HT-29 (cell line): ENCODE measurements at regions not wholly inside any gene's neighbourhood (a gene's known extent, or its start where the extent isn't known, plus 50 kb on each side); places are given as distances from the start of the nearest gene placed in this dataset.
A peak's percentile ranks its signal among the peaks of the same experiment; 100 is the strongest.
"Not testable (repeated sequence)": the region's sequence is repeated elsewhere in the genome, so short reads cannot be mapped to it uniquely, and the experiment has no call there.

Experiments
- DNase-seq: peaks from one replicate; pipeline ENCODE4 v3.0.0-alpha.2; 2015; ENCODE audit warnings: low spot score

DNA sequence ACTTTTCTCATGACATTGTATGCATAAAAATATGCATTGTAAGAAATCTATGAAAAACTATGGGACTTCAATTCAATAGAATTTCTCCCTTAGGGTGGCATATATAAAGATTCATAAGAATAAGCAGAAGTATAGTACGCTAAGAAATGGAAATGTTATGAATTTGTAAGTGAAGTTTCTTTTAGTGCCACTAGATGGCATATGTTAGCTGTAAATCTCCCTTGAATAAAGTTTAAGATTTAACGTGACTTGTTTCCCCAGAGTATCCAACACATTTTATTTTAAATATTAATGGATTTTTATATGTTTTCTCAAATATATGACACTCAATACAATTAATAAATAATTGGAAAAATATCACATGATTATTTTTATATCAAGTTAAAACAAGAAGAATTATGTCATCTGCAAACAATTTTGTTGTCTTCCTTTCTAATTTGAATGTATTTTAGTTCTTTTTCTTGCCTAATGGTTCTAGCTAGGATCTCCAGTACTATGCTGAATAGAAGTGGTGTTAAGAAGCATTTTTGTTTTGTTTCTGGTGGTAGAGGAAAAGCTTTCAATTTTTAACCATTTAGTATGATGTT is 287.2 kb downstream of the HGF start:
- peak; percentile 64 for DNase-seq

DNA sequence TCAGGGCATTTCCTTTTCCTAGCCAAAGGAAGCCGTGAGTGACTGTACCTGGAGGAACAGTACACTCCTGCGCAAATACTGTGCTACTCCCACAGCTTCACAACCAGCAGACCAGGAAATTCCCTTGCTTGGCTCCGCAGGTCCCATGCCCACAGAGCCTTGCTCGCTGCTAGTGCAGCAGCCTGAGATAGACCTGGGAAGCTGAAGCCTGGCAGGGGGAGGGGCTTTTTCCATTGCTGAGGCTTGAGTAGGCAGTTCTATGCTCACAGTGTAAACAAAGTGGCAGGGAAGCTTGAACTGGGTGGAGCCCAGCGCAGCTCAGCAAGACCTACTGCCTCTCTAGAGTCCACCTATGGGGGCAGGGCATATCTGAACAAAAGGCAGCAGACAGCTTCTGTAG is 291.2 kb downstream of the HGF start:
- DNase-seq: peak; percentile 89

DNA sequence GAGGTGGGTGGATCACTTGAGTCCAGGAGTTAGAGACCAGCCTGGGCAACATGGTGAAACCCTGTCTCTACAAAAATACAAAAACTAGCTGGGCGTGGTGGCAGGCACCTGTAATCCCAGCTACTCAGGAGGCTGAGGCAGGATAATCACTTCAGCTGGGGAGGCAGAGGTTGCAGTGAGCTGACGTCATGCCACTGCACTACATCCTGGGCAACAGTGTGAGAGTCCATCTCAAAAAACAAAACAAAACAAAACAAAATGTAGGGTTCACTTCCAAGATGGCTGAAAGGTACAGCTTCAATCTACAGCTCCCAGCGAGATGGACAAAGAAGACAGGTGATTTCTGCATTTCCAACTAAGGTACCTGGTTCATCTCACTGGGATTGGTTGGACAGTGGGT is 291.6 kb downstream of the HGF start:
- DNase-seq: not testable (repeated sequence)

DNA sequence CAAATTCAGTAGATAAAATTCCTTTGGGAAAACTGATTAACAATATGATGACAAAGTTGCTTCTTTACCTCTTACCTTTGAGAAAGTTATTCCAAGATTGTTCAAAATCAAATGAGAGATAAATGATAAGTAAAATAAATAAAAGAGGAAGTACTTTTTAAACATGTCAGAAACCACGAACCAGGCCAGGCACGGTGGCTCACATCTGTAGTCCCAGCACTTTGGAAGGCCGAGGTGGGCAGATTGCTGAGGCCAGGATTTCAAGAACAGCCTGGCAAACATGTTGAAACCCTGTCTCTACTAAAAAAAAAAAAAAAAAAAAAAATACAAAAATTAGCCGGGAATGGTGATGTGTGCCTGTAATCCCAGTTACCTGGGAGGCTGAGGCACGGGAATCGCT is 296.6 kb downstream of the HGF start:
- no peak for DNase-seq

DNA sequence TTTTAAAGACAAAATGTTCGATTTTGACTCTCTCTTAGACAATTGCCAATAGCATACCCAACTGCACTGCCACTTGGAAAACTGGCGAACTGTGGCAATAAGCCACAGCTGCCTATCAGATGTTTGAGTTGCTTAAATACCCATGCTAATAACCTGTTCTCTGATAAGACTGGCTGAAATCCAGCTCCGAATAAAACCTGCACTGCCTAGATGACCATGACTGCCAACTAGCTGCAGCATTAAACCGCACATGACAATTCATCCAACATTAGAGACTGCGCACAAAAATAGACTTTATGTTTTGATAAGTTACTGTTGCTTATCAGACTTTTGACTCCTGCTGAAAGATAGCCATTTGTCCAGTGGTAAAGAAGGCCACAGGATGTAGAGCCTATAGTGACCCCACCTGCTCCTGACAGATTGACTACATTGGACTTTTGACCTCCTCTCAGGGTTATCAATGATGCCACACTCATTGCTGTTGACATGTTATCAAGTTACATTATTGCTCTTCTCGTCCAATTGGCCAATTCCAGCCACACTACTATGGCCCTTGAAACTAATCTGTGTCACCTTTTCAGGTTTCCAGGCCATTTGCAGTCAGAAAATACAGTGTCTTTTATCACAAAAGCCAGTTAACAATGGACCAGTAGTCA is 299.0 kb downstream of the HGF start:
- DNase-seq: no peak

DNA sequence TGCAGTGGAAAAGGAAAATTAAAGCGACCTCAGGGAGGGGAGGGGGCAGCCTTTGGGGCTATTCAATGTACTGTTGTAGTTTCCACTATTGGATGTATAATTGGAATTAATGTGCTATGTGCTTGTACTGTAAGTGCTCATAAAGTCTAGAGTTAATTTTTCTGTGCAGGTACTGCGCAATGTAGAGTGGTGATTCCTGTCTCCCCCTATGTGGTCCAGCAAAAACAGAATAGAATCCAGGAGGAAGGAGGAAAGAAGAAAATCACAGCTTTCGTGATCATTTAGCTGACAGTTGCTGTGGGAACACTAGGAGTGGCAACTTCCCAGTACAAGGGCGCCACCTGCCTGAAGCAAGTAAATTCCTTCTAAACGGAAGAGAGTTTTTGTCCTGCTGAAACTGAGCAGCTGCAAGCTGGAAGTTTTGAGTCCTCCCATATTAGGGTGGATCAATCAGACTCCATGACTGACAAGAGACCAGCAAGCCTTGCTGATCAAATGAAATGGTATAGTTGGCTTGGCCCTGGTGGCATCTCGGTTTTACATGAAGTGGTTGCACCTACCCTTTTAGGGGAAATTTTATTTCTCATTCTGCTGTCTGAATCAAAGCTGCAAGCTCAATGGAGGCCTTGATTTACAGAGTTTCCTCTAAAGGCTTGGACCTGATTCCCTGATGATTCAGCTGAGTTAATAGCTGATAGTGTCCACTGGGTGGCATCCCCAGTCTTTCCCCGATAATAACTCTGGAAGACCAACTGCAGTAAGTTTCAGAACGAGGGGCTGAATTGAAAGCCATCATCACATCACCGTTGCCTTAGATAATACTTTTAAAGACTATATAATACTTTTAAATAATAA is 299.8 kb downstream of the HGF start:
- DNase-seq: peak; percentile 73

DNA sequence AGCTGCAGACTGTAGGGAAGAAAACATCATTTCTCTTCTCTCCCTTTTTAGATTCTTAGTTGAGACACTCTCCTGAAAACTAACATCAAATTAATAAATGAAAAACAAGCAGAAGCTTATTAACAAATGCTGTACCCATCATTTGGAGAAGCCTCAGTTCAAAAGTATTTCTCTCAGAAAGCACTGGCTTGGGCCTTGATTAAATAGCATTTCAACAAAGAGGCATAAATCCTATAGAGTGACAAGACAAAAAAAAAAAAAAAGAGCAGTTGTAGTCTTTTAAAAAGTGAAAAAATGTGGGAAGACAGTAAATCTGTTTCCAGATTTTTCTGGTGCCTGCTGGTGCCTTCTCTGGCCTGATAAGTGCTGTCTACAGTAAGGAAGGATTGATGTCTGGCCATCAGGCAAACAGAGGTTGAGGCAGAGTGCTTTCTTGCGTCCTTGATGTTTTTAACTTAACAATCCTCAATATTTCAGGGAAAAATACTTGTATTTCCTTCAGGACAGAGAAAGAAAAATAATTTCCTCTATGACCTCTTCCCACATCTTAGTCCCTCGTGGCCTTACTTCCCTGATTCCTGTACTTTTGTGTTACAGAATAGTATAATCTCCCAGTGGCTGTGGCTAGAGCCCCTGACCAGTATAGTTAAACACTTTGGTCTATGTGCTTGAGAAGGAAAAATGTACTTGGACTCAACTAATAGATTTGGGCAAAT is 300.5 kb downstream of the HGF start:
- DNase-seq: no peak

DNA sequence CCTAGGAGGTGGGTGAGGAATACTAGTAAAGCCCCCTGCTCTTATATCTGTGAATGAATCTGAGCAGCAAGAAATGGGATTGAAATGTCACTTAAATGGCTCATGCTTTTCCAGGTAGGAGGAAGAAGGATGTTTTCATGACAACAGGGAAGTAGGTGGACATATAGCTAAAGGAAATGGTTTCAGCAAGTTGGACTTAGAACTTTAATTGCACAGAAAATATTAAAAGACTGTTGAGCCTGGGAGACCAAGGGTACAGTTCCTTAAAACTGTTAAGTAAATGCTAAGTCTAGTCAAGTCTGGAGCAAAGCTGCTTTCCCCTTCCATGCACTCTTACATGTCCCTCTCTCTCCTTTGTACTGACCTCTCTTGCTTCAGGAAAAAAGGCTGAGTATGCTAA is 301.3 kb downstream of the HGF start:
- DNase-seq: no peak

DNA sequence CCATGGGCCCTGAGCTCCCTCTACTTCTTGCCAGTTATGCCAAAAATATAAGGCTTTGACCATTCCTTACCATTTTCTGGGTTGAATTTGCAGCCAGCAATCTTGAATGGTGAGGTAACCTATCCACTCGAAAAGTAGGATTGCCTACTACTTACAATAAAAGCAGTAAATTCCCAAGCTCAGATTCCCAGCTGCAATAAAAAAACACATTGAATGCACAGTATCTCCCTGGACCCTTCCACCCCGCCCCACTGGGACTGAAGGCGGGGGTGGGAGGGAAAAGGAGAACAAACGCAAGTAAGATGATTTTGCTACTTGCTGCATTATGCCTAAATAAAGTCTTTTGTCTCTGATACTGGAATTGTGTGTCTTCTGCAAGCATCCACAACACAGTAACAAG is 301.9 kb downstream of the HGF start:
- no peak for DNase-seq

DNA sequence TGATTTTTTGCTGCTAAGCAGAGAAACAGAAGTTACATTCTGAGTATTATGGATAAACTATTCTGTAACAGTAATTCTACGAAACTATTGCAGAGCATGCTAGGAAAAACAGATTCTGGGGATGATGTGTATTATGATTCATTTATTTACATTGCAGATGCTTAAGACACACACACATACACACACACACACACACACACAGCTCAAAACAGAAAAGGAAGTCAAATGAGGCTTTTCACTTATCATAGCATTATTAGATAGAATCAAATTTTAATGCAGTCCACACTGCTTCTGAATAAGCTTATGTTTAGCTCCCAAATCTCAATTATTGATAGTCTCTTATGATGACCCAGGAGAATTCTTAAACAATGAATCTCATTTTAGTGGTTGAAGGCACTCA is 307.2 kb downstream of the HGF start:
- peak; percentile 50 for DNase-seq

DNA sequence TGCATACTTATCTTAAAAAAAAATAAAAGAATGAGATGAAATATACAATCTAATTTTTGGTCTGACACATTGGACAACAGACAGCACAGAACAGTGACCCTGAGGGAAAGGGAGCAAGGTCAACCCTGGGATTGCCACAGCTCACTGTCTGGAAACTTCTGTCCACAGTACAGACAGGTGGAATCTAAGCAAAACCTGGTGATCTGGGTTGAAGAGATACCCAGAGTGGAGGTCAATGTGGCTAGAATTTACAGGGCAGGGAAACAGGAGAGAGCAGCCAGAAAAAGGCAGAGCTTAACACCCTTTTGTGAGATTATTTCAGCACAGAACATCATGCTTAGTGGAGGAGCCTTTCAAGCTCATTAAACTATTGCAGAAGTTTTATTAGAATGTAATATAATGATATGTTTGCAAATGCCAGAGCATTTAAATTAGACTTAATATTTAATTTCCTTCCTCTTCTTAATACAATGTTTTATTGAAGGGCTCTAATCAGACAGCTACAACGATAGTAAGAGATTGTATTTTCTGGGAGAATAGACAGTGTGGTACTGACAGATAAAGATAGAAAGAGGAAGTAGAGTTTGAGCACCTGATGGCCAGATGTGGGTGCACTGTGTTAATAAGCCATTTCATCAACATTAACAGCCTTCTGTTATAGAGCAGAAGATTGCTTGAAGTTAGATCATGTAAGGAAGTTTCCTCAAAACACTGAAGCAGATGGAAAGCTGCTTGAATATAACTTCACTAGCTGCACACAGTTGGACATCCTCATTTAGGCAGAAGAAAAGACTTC is 309.4 kb downstream of the HGF start:
- DNase-seq: no peak

DNA sequence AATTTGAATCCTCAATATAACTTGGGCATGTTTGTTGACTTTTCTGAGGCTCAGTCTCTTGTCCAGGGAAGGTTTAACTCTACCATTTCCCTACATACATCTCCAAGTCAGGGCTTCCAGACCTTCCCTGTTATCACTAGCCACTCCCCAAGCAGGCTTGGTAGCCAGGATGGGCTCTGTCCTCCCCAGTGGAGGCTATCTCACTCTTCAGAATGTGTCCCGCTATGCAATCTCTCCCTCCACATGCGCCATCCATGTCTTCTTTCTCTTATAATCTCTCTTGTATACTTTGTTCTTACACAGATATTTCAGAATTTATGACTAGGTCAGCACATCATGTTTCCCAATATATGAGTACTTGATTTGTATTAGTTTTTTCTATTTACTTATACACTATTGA is 310.4 kb downstream of the HGF start:
- no peak for DNase-seq

DNA sequence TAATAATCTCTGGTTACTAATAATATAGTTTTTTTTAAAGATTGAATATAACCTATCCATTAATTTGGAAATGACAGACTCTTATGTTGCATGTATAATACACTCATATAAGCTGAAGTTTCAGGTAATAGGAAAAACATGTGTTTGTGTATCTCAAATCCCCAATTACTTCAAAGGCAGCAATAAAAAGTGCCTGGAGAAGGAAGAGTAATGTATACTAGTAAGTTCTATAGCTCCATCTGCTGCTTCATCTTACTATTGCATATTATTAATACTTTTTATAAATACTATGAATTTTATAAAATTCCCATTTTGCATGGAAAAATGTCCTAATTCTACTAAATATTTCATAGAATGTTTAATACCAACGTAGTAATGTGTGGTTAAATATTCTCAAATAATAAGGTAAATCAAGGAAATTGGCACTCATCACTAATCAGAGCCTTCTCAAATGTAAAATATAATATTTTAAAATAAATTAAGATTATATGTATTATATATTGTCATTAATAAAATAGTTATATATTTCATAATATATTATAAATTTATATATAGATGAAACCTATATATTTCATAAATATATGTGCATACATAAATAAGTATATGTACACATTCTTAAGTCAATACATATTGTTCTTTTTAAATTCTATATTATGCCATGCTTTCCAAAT is 311.9 kb downstream of the HGF start:
- peak; percentile 66 for DNase-seq

DNA sequence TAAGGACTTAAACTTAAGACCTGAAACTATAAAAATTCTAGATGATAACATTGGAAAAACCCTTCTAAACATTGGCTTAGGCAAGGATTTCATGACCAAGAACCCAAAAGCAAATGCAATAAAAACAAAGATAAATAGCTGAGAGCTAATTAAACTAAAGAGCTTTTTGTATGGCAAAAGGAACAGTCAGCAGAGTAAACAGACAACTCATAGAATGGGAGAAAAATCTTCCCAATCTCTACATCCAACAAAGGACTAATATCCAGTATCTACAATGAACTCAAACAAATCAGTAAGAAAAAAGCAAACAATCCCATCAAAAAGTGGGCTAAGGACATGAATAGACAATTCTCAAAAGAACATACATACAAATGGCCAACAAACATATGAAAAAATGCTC is 316.1 kb downstream of the HGF start:
- not testable (repeated sequence) for DNase-seq

DNA sequence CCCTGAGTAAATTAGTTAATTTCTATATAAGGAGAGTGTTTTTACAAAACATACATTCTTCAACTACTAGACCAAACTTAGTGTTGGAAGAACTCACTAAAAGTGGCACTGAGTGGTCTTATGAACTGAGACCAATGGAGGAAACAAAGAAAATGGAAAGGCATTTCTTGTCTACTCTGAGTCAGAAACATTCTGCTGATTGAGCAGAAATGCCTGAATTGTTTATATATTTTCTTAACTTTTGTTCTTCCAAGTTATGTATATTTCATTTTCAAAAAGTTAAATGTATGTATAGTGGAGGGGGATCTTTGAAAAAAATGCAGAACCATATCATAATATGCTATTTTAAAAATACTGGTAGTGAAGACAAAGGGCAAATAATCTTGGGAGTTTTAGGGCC is 320.7 kb downstream of the HGF start:
- DNase-seq: no peak

DNA sequence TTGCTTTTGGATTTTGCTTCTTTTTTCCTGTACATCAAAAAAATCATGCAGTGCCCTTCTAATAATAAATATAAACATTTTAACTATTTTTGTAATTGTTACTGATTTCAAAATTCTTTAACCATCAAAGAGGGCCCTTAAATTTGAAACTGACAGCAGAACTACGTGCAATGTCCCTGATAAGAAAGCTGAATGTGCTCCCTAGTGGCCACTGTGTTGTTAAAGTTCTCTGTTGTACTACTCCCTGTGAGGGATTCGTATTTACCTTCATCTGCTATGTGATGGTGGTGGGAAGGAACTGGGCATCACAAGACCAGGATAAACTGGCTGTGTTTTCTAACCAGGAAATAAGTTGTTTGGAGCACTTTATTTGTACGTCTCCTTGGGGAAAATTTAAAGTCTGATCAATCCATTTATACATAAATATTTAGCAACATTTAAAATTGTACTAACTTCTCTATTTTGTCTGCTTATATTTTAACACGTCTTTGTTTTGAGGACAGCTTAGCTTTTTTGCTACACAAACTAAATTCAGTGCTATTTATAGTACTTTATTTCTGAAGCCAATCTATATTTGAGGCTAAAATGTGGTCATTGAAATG is 322.4 kb downstream of the HGF start:
- peak; percentile 84 for DNase-seq

DNA sequence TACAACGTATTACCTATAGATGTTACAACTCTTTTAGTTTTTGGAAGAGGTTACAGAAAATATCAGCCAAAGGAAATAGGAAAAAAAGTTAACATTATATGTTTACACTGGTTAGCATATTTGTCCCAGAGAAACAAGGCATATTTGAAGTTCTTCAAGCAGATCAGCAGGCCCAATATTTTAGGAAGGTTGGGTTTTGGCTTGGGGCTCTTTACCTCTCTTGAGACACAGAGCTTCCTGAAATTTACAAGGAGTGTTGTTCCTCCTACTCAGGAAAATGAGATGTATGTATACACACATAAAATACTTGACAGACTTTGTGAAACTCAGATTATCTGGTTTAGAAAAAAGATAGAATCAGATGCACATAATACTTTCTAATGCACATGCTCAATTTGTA is 323.6 kb downstream of the HGF start:
- no peak for DNase-seq

DNA sequence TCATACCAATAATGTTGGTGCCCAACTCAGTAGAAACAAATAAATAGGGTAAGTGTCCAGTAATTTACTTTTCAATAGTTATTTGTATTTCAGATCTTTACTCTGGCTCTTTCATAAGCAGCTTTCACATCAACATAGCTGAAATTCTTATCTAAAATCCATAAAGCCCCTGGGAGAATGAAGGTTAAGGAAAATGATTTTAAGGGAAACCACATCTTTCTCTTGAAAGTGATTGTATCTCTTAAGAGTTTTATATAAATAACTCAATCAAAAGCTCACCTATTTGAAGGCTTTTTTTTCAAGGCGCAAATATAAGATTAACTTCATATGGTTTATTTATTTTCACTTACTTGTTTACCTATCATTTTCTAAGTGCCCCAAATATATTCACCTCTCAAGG is 324.4 kb downstream of the HGF start:
- no peak for DNase-seq

DNA sequence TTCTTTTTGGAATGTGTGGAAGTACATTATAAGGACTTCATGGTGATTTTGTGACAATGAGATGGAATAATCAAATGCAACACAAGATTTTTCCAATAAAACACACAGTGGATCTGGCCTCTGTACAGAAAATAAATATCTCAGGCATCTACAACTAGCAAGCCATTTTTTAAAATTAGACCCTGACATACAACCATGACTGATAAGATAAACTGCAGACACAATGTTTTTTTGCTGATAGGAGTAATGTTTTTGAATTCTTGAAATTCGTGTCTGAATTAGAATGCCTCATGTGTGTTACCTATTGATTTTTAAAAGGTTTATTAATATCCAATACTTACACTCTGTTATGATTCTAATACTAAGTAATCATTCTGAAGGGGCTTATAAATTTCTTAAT is 328.1 kb downstream of the HGF start:
- no peak for DNase-seq

DNA sequence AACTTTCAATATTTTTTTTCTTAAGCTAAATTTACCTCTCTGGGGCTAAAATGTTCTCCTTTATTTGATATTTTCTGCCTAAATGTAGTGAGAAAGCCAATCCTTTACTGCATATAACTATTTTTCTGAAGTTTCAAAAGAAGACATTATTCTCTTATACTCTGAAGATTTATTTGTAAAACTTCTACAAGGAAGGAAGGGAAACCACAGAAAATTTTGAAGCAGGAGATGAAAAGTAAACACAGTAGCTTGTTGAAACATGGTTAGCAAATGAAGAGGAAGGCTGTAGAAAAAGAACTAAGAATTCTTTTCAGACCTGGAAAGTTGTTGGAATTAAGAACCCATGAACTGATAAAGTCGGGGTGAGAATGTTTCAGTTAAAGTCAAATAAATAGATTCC is 330.3 kb downstream of the HGF start:
- no peak for DNase-seq
